Right lobe of liver (tissue), 6 donors: ENCODE measurements at regions not wholly inside any gene's neighbourhood (a gene's known extent, or its start where the extent isn't known, plus 50 kb on each side); places are given as distances from the start of the nearest gene placed in this dataset.

Experiments
- ATAC-seq, 4 donors: fragments of 200-7000 bp; cut with Tn5 transposase; one replicate each; pipeline ENCODE4 v1.9.1; 2020; ENCODE audit warnings: mild to moderate bottlenecking in 4 of 4, moderate library complexity in 4 of 4
- DNase-seq, 3 donors: peaks; one replicate each; pipeline ENCODE4 v3.0.0-alpha.2; 2020
- H3K27ac ChIP-seq, 3 donors: fragments of 200-600 bp; one replicate each; pipeline ENCODE4 v1.8.0; 2022
- H3K27me3 ChIP-seq, 2 donors: fragments of 200-600 bp; one replicate each; pipeline ENCODE4 v1.8.0; 2022
- H3K36me3 ChIP-seq, 4 donors: fragments of 200-600 bp; sonication (generic) in 1 of 4; one replicate each; pipeline versions ENCODE4 v1.5.1 to v1.8.0; 2017 to 2022; ENCODE audit warnings: control low read depth in 1 of 4
- H3K4me1 ChIP-seq, 4 donors: fragments of 200-600 bp; sonication (generic) in 1 of 4; one replicate each; pipeline versions ENCODE4 v1.5.1 to v1.8.0; 2017 to 2022; ENCODE audit warnings: control low read depth in 1 of 4
- H3K4me3 ChIP-seq, 3 donors: fragments of 200-600 bp; one replicate each; pipeline ENCODE4 v1.8.0; 2022
- H3K9me3 ChIP-seq, 4 donors: fragments of 200-600 bp; sonication (generic) in 1 of 4; one replicate each; pipeline versions ENCODE4 v1.5.1 to v1.8.0; 2017 to 2022; ENCODE audit warnings: control low read depth in 1 of 4
- POLR2A ChIP-seq: fragments of 450-650 bp; IDR thresholded peaks from one replicate; pipeline ENCODE4 v1.6.1; 2017; ENCODE audit warnings: antibody characterized with exemption, mild to moderate bottlenecking
- WGBS: methylation state at CpG from one replicate; pipeline ENCODE4 v1.1.6; 2018; ENCODE audit warnings: low coverage, low lambda C conversion rate; ENCODE audit not compliant: insufficient coverage; ENCODE audit errors: missing lambda C conversion rate; 5-methylcytosine and 5-hydroxymethylcytosine counted together
- intact Hi-C, 2 donors: fragments of 100-400 bp; cut with DNase I; formaldehyde crosslinking; loops; one replicate each; pipeline versions ENCODE4 v1.11.2 to v1.14.1; 2022
- TF ChIP-seq, protein P1 (sequence below), 4 donors: fragments of 200-600 bp in 3 of 4; fragments of 450-650 bp in 1 of 4; IDR thresholded peaks; one replicate each; pipeline versions ENCODE4 v1.5.1 to v1.8.0; 2016 to 2022; ENCODE audit warnings: antibody characterized with exemption in 4 of 4, mild to moderate bottlenecking in 2 of 4
- donor health status: DM: no; HTN: yes; CAD: no.
- donor health status: DM: no; HTN: no; CAD: no.
- donor health status: DM: no; HTN: no; CAD: no.
- donor health status: DM: no; HTN: yes; CAD: no.
- donor health status: DM: no; HTN: yes; CAD: no.

DNA sequence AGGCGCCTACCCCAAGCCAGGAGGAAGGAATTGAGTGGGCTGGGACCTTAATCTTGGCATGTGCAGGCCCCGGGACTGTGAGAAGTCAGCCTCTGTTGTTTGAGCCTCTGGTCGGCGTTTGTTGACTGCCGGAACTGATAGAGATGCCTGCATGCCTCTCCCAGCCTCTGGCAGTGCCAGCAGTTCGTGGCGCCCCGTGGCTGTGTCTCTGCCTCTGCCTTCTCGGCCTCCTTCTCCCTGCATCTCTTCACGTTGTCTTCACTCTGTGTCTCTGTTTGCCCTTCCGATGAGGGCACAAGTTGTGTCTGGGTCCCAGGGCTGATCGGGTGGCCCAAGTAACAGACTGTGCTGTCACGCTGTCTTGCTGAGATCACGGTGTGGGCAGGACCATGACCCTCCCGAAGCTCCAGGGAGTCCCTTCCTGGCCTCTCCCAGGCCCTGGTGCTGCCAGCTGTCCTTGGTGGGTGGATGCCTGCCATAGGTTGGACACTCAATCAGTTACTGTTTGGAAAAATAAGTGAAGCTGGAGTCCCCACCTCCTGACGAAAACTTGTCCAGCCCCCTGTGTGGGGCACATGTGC, 133.5 kb upstream of the LPCAT1 start:
- H3K4me1 ChIP-seq, result no peaks in the 10 kb centered on the region
- WGBS, result 55% methylated on average over 7 of the region's 16 CpGs
- TF ChIP-seq, protein P1, sequence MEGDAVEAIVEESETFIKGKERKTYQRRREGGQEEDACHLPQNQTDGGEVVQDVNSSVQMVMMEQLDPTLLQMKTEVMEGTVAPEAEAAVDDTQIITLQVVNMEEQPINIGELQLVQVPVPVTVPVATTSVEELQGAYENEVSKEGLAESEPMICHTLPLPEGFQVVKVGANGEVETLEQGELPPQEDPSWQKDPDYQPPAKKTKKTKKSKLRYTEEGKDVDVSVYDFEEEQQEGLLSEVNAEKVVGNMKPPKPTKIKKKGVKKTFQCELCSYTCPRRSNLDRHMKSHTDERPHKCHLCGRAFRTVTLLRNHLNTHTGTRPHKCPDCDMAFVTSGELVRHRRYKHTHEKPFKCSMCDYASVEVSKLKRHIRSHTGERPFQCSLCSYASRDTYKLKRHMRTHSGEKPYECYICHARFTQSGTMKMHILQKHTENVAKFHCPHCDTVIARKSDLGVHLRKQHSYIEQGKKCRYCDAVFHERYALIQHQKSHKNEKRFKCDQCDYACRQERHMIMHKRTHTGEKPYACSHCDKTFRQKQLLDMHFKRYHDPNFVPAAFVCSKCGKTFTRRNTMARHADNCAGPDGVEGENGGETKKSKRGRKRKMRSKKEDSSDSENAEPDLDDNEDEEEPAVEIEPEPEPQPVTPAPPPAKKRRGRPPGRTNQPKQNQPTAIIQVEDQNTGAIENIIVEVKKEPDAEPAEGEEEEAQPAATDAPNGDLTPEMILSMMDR (IDR thresholded peaks at IDR 0.05), result no peak
- TF ChIP-seq POLR2A, result no peak
- no peak overlapping the region for H3K27ac ChIP-seq
- no peak overlapping the region for H3K4me3 ChIP-seq
- no peaks in the 10 kb centered on the region for H3K9me3 ChIP-seq
- peaks cover 0 to 8% of the 10 kb centered on the region in 2 donors for H3K27me3 ChIP-seq
- ATAC-seq, result no peak
- intact Hi-C loops, result loop anchor here (10.0 kb wide), 2 partner anchors 482 to 732 kb away; no protein-coding TSS in a partner anchor
- no peak for DNase-seq
- no peaks in the 10 kb centered on the region for H3K36me3 ChIP-seq

DNA sequence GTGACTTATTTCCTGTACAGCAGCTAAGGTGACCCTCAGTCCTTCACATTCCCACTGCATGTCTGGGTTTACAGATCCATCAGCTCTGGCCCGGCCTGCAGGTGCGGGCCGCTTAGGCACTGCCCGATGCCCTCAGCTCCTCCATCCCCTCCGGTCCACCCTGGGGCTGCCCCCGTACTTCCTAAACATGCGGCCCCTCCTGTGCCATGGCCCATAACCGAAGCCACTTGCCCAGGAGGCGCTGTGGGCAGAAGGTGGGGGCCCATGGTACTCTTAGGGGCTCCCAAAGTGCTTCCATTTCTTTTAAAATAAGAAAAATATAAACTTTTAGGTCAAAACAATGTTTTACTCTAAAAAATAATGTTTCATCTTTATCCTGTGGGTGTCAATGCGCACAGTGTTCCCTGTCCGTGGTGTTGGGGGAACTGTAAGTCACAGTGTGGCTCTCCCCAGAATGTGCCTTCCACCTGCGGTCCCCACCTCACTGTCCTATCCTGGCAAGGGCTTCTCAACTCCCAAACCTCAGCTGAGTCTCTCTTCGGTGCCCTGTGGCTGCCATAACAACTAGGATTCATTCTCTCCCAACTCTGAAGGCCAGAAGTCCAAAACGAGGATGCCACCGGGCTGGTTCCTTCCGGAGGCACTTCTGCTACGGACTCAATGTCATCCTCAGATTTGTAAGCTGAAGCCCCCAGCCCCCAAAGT, 132.7 kb upstream of the LPCAT1 start:
- no peaks in the 10 kb centered on the region for H3K9me3 ChIP-seq
- intact Hi-C loops, result loop anchor here (10.0 kb wide), 2 partner anchors 482 to 732 kb away; no protein-coding TSS in a partner anchor
- no peak overlapping the region for H3K4me3 ChIP-seq
- no peak for ATAC-seq
- no peak for DNase-seq
- no peak for TF ChIP-seq POLR2A
- TF ChIP-seq, protein P1 (IDR thresholded peaks at IDR 0.05), result no peak
- H3K27me3 ChIP-seq, result peaks cover 0 to 8% of the 10 kb centered on the region in 2 donors
- no peaks in the 10 kb centered on the region for H3K36me3 ChIP-seq
- no peaks in the 10 kb centered on the region for H3K4me1 ChIP-seq
- H3K27ac ChIP-seq, result no peak overlapping the region
- WGBS, result 71% methylated on average over 9 of the region's 17 CpGs

- TF ChIP-seq POLR2A, result no peak
- TF ChIP-seq, protein P1 (IDR thresholded peaks at IDR 0.05), result no peak
- no peak overlapping the region for H3K27ac ChIP-seq
- 88% methylated on average over 7 of the region's 27 CpGs for WGBS
- H3K4me1 ChIP-seq, result no peaks in the 10 kb centered on the region
- intact Hi-C loops, result loop anchor here (10.0 kb wide), 2 partner anchors 481 to 731 kb away; no protein-coding TSS in a partner anchor
- no peak overlapping the region for H3K4me3 ChIP-seq
- DNase-seq (no peak), ATAC-seq (no peak)
- no peaks in the 10 kb centered on the region for H3K9me3 ChIP-seq
- peaks cover 0 to 8% of the 10 kb centered on the region in 2 donors for H3K27me3 ChIP-seq
- no peaks in the 10 kb centered on the region for H3K36me3 ChIP-seq
Observed at GRCh38 chr5:1655496-1656270, 131.9 kb upstream of the LPCAT1 start.

- H3K27me3 ChIP-seq, result peaks cover 0 to 8% of the 10 kb centered on the region in 2 donors
- DNase-seq, result no peak
- TF ChIP-seq, protein P1 (IDR thresholded peaks at IDR 0.05), result no peak
- TF ChIP-seq POLR2A, result no peak
- H3K4me1 ChIP-seq, result no peaks in the 10 kb centered on the region
- no peak overlapping the region for H3K4me3 ChIP-seq
- H3K27ac ChIP-seq, result no peak overlapping the region
- 40% methylated on average over 3 of the region's 13 CpGs for WGBS
- no peaks in the 10 kb centered on the region for H3K36me3 ChIP-seq
- ATAC-seq, result no peak
- no peaks in the 10 kb centered on the region for H3K9me3 ChIP-seq
- intact Hi-C loops, result loop anchor here (10.0 kb wide), 2 partner anchors 480 to 730 kb away; no protein-coding TSS in a partner anchor
Observed at GRCh38 chr5:1654786-1655495, 131.2 kb upstream of the LPCAT1 start.
